ENCODE measurements at regions not wholly inside any gene's neighbourhood (a gene's known extent, or its start where the extent isn't known, plus 50 kb on each side); places are given as distances from the start of the nearest gene placed in this dataset.

GRCh38 chr18:10247021-10247741 lies 207.3 kb upstream of the APCDD1 start:
- H4K20me1 ChIP-seq (ENCODE audit: insufficient read depth, poor library complexity, severe bottlenecking) = no peaks in the 10 kb centered on the region
- no peaks in the 10 kb centered on the region for H3K27me3 ChIP-seq
- no peaks in the 10 kb centered on the region for H3K36me3 ChIP-seq (replicated peaks; ENCODE audit: insufficient read depth, low read depth)
- H3K4me3 ChIP-seq = no peak overlapping the region
- H2AFZ ChIP-seq = no peak overlapping the region
- no peak for TF ChIP-seq CTCF (IDR thresholded peaks at IDR 0.05; ENCODE audit: poor library complexity)
- no peak for TF ChIP-seq EZH2 (IDR thresholded peaks at IDR 0.05; ENCODE audit: borderline replicate concordance)
- no peak for TF ChIP-seq EZH2phosphoT487 (IDR thresholded peaks at IDR 0.05; ENCODE audit: low read depth, severe bottlenecking, unreplicated experiment)
- peaks cover 9% of the 10 kb centered on the region for H3K4me1 ChIP-seq (ENCODE audit: insufficient read depth)
- H3K4me2 ChIP-seq = peak overlapping the region; percentile 55
- H3K9me3 ChIP-seq (ENCODE audit: low read depth) = no peaks in the 10 kb centered on the region
- no peak for DNase-seq (ENCODE audit: low spot score)
- H3K9me2 ChIP-seq (replicated peaks; ENCODE audit: insufficient read depth) = no peaks in the 10 kb centered on the region
- H3K79me2 ChIP-seq = no peaks in the 10 kb centered on the region
- 66% methylated on average over 20 of the region's 21 CpGs for WGBS (ENCODE audit: low lambda C conversion rate, missing lambda C conversion rate)
- no peak overlapping the region for H3K27ac ChIP-seq

- H3K27ac ChIP-seq = no peak overlapping the region
- H3K9me2 ChIP-seq (replicated peaks; ENCODE audit: insufficient read depth) = no peaks in the 10 kb centered on the region
- TF ChIP-seq EZH2 (IDR thresholded peaks at IDR 0.05; ENCODE audit: borderline replicate concordance) (no peak), CTCF (IDR thresholded peaks at IDR 0.05; ENCODE audit: poor library complexity) (no peak), EZH2phosphoT487 (IDR thresholded peaks at IDR 0.05; ENCODE audit: low read depth, severe bottlenecking, unreplicated experiment) (no peak)
- H3K27me3 ChIP-seq = no peaks in the 10 kb centered on the region
- H3K79me2 ChIP-seq = no peaks in the 10 kb centered on the region
- no peak for DNase-seq (ENCODE audit: low spot score)
- H4K20me1 ChIP-seq (ENCODE audit: insufficient read depth, poor library complexity, severe bottlenecking) = no peaks in the 10 kb centered on the region
- H2AFZ ChIP-seq = no peak overlapping the region
- H3K36me3 ChIP-seq (replicated peaks; ENCODE audit: insufficient read depth, low read depth) = no peaks in the 10 kb centered on the region
- 51% methylated on average over 10 of the region's 10 CpGs for WGBS (ENCODE audit: low lambda C conversion rate, missing lambda C conversion rate)
- no peaks in the 10 kb centered on the region for H3K9me3 ChIP-seq (ENCODE audit: low read depth)
- H3K4me2 ChIP-seq = peak overlapping the region; percentile 55
- no peak overlapping the region for H3K4me3 ChIP-seq
- H3K4me1 ChIP-seq (ENCODE audit: insufficient read depth) = peaks cover 8% of the 10 kb centered on the region
Observed at GRCh38 chr18:10247742-10248082, 206.7 kb upstream of the APCDD1 start.

- H3K4me3 ChIP-seq = no peak overlapping the region
- WGBS (ENCODE audit: low lambda C conversion rate, missing lambda C conversion rate) = 96% methylated on average over 5 of the region's 5 CpGs
- H3K9me2 ChIP-seq (replicated peaks; ENCODE audit: insufficient read depth) = no peaks in the 10 kb centered on the region
- H3K27me3 ChIP-seq = no peaks in the 10 kb centered on the region
- peaks cover 8% of the 10 kb centered on the region for H3K4me1 ChIP-seq (ENCODE audit: insufficient read depth)
- H4K20me1 ChIP-seq (ENCODE audit: insufficient read depth, poor library complexity, severe bottlenecking) = no peaks in the 10 kb centered on the region
- no peaks in the 10 kb centered on the region for H3K36me3 ChIP-seq (replicated peaks; ENCODE audit: insufficient read depth, low read depth)
- no peak overlapping the region for H3K4me2 ChIP-seq
- TF ChIP-seq CTCF (IDR thresholded peaks at IDR 0.05; ENCODE audit: poor library complexity) (no peak), EZH2phosphoT487 (IDR thresholded peaks at IDR 0.05; ENCODE audit: low read depth, severe bottlenecking, unreplicated experiment) (no peak), EZH2 (IDR thresholded peaks at IDR 0.05; ENCODE audit: borderline replicate concordance) (no peak)
- H3K9me3 ChIP-seq (ENCODE audit: low read depth) = no peaks in the 10 kb centered on the region
- no peak for DNase-seq (ENCODE audit: low spot score)
- no peaks in the 10 kb centered on the region for H3K79me2 ChIP-seq
- H3K27ac ChIP-seq = no peak overlapping the region
- no peak overlapping the region for H2AFZ ChIP-seq
Observed at GRCh38 chr18:10248738-10249137, 205.7 kb upstream of the APCDD1 start.

Measured in hepatocyte (in vitro differentiated cells).